ENCODE measurements at regions not wholly inside any gene's neighbourhood (a gene's known extent, or its start where the extent isn't known, plus 50 kb on each side); places are given as distances from the start of the nearest gene placed in this dataset.

DNA sequence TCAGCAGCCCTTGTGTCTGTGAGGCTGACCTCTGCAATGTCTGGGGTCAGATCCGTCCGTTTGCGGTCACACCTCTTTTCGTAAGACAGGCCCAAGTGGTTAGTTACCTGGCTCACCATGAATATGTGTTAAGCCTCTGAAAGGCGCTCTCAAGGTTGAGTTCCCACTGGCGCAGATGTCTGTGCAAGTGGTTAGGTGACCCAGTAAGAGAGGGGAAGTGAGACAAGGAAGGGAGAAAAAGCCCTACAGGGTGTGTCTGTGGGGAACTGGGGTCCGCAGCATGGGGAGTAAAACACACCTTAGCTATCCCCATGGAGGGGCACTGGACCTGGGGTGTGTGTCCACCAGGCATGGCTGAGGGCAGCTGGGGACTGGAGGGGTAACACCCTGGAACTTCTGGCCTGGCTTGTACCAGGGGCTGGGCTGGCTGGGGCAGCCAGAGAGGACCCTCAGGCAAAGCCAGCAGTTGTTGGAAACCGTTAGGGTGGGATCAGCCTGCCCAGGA is 391.6 kb upstream of the PROK2 start:
- Histone ChIP-seq H3K4me2 (no peak overlapping the region), H2AFZ (no peak overlapping the region), H3K9me2 (ENCODE audit: insufficient read depth) (no peaks in the 10 kb centered on the region), H3K36me3 (ENCODE audit: insufficient read depth) (no peaks in the 10 kb centered on the region), H3K27ac (ENCODE audit: low read depth) (no peak overlapping the region), H3K4me3 (no peak overlapping the region), H3K27me3 (ENCODE audit: insufficient read depth) (no peaks in the 10 kb centered on the region), H3K4me1 (ENCODE audit: insufficient read depth) (no peaks in the 10 kb centered on the region), H3F3A (replicated peaks; ENCODE audit: low read depth) (no peaks in the 10 kb centered on the region), H4K20me1 (replicated peaks; ENCODE audit: insufficient read depth) (no peaks in the 10 kb centered on the region), H3K79me2 (replicated peaks; ENCODE audit: insufficient read depth) (no peaks in the 10 kb centered on the region)
- Mint-ChIP-seq H3K4me3 (no peak overlapping the region), H3K9me3 (no peaks in the 10 kb centered on the region), H3K27me3 (ENCODE audit: insufficient read depth, low read depth, poor library complexity) (peaks cover 1% of the 10 kb centered on the region), H3K27ac (no peak overlapping the region), H3K36me3 (ENCODE audit: low read depth) (no peaks in the 10 kb centered on the region), H3K4me1 (no peaks in the 10 kb centered on the region)
- DNase-seq (ENCODE audit: low spot score): no peak
- TF ChIP-seq ZNF114 (CRISPR knock-in tag; IDR thresholded peaks at IDR 0.05): no peak
- TF ChIP-seq, protein P1, sequence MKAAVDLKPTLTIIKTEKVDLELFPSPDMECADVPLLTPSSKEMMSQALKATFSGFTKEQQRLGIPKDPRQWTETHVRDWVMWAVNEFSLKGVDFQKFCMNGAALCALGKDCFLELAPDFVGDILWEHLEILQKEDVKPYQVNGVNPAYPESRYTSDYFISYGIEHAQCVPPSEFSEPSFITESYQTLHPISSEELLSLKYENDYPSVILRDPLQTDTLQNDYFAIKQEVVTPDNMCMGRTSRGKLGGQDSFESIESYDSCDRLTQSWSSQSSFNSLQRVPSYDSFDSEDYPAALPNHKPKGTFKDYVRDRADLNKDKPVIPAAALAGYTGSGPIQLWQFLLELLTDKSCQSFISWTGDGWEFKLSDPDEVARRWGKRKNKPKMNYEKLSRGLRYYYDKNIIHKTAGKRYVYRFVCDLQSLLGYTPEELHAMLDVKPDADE (IDR thresholded peaks at IDR 0.05): no peak
- TF ChIP-seq NANOG (IDR thresholded peaks at IDR 0.05; ENCODE audit: borderline replicate concordance): no peak
- TF ChIP-seq, protein P2, sequence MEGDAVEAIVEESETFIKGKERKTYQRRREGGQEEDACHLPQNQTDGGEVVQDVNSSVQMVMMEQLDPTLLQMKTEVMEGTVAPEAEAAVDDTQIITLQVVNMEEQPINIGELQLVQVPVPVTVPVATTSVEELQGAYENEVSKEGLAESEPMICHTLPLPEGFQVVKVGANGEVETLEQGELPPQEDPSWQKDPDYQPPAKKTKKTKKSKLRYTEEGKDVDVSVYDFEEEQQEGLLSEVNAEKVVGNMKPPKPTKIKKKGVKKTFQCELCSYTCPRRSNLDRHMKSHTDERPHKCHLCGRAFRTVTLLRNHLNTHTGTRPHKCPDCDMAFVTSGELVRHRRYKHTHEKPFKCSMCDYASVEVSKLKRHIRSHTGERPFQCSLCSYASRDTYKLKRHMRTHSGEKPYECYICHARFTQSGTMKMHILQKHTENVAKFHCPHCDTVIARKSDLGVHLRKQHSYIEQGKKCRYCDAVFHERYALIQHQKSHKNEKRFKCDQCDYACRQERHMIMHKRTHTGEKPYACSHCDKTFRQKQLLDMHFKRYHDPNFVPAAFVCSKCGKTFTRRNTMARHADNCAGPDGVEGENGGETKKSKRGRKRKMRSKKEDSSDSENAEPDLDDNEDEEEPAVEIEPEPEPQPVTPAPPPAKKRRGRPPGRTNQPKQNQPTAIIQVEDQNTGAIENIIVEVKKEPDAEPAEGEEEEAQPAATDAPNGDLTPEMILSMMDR (conservative IDR thresholded peaks at IDR 0.05; ENCODE audit: low read depth in 2 of 2): no peak
- no peak for TF ChIP-seq JUNB (IDR thresholded peaks at IDR 0.05; ENCODE audit: unreplicated experiment)
- TF ChIP-seq CREB1 (CRISPR knock-in tag; IDR thresholded peaks at IDR 0.05; ENCODE audit: low read depth): no peak
- TF ChIP-seq, protein P3, sequence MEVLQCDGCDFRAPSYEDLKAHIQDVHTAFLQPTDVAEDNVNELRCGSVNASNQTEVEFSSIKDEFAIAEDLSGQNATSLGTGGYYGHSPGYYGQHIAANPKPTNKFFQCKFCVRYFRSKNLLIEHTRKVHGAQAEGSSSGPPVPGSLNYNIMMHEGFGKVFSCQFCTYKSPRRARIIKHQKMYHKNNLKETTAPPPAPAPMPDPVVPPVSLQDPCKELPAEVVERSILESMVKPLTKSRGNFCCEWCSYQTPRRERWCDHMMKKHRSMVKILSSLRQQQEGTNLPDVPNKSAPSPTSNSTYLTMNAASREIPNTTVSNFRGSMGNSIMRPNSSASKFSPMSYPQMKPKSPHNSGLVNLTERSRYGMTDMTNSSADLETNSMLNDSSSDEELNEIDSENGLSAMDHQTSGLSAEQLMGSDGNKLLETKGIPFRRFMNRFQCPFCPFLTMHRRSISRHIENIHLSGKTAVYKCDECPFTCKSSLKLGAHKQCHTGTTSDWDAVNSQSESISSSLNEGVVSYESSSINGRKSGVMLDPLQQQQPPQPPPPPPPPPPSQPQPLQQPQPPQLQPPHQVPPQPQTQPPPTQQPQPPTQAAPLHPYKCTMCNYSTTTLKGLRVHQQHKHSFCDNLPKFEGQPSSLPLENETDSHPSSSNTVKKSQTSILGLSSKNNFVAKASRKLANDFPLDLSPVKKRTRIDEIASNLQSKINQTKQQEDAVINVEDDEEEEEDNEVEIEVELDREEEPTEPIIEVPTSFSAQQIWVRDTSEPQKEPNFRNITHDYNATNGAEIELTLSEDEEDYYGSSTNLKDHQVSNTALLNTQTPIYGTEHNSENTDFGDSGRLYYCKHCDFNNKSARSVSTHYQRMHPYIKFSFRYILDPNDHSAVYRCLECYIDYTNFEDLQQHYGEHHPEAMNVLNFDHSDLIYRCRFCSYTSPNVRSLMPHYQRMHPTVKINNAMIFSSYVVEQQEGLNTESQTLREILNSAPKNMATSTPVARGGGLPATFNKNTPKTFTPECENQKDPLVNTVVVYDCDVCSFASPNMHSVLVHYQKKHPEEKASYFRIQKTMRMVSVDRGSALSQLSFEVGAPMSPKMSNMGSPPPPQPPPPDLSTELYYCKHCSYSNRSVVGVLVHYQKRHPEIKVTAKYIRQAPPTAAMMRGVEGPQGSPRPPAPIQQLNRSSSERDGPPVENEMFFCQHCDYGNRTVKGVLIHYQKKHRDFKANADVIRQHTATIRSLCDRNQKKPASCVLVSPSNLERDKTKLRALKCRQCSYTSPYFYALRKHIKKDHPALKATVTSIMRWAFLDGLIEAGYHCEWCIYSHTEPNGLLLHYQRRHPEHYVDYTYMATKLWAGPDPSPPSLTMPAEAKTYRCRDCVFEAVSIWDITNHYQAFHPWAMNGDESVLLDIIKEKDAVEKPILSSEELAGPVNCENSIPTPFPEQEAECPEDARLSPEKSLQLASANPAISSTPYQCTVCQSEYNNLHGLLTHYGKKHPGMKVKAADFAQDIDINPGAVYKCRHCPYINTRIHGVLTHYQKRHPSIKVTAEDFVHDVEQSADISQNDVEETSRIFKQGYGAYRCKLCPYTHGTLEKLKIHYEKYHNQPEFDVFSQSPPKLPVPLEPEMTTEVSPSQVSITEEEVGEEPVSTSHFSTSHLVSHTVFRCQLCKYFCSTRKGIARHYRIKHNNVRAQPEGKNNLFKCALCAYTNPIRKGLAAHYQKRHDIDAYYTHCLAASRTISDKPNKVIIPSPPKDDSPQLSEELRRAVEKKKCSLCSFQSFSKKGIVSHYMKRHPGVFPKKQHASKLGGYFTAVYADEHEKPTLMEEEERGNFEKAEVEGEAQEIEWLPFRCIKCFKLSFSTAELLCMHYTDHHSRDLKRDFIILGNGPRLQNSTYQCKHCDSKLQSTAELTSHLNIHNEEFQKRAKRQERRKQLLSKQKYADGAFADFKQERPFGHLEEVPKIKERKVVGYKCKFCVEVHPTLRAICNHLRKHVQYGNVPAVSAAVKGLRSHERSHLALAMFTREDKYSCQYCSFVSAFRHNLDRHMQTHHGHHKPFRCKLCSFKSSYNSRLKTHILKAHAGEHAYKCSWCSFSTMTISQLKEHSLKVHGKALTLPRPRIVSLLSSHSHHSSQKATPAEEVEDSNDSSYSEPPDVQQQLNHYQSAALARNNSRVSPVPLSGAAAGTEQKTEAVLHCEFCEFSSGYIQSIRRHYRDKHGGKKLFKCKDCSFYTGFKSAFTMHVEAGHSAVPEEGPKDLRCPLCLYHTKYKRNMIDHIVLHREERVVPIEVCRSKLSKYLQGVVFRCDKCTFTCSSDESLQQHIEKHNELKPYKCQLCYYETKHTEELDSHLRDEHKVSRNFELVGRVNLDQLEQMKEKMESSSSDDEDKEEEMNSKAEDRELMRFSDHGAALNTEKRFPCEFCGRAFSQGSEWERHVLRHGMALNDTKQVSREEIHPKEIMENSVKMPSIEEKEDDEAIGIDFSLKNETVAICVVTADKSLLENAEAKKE (CRISPR knock-in tag; IDR thresholded peaks at IDR 0.05): no peak
- no peak for TF ChIP-seq STAT1 (IDR thresholded peaks at IDR 0.05; ENCODE audit: unreplicated experiment)
- TF ChIP-seq EZH2 (IDR thresholded peaks at IDR 0.05; ENCODE audit: low read depth, unreplicated experiment): no peak
- TF ChIP-seq POLR2AphosphoS5 (IDR thresholded peaks at IDR 0.05; ENCODE audit: low read depth): no peak
- TF ChIP-seq ZNF331 (CRISPR knock-in tag; IDR thresholded peaks at IDR 0.05; ENCODE audit: low read depth): no peak
- TF ChIP-seq, protein P4, sequence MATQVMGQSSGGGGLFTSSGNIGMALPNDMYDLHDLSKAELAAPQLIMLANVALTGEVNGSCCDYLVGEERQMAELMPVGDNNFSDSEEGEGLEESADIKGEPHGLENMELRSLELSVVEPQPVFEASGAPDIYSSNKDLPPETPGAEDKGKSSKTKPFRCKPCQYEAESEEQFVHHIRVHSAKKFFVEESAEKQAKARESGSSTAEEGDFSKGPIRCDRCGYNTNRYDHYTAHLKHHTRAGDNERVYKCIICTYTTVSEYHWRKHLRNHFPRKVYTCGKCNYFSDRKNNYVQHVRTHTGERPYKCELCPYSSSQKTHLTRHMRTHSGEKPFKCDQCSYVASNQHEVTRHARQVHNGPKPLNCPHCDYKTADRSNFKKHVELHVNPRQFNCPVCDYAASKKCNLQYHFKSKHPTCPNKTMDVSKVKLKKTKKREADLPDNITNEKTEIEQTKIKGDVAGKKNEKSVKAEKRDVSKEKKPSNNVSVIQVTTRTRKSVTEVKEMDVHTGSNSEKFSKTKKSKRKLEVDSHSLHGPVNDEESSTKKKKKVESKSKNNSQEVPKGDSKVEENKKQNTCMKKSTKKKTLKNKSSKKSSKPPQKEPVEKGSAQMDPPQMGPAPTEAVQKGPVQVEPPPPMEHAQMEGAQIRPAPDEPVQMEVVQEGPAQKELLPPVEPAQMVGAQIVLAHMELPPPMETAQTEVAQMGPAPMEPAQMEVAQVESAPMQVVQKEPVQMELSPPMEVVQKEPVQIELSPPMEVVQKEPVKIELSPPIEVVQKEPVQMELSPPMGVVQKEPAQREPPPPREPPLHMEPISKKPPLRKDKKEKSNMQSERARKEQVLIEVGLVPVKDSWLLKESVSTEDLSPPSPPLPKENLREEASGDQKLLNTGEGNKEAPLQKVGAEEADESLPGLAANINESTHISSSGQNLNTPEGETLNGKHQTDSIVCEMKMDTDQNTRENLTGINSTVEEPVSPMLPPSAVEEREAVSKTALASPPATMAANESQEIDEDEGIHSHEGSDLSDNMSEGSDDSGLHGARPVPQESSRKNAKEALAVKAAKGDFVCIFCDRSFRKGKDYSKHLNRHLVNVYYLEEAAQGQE (IDR thresholded peaks at IDR 0.05; ENCODE audit: unreplicated experiment): no peak
- no peak for TF ChIP-seq EZH2phosphoT487 (IDR thresholded peaks at IDR 0.05; ENCODE audit: unreplicated experiment)
- no peak for ATAC-seq
